SK-N-MC (cell line): ENCODE measurements at regions not wholly inside any gene's neighbourhood (a gene's known extent, or its start where the extent isn't known, plus 50 kb on each side); places are given as distances from the start of the nearest gene placed in this dataset.

Experiments
- DNase-seq: peaks from one replicate; pipeline ENCODE4 v3.0.0-alpha.2; 2011; ENCODE audit warnings: low read depth, low spot score
- H3K27ac ChIP-seq: fragments of 200-600 bp; sonication (generic); 2 replicates; pipeline ENCODE4 v1.5.1; 2016; ENCODE audit warnings: mixed run types
- H3K36me3 ChIP-seq: fragments of 200-600 bp; sonication (generic); 2 replicates; pipeline ENCODE4 v1.6.1; 2017; ENCODE audit warnings: antibody characterized with exemption, low read length, mixed read lengths; ENCODE audit not compliant: insufficient read depth
- H3K4me3 ChIP-seq: fragments of 200-600 bp; sonication (generic); 2 replicates; pipeline ENCODE4 v1.5.1; 2016
- H3K9ac ChIP-seq: fragments of 200-600 bp; sonication (generic); 2 replicates; pipeline ENCODE4 v1.8.0; 2017; ENCODE audit warnings: mixed run types, mixed read lengths; ENCODE audit not compliant: insufficient read length
- H3K9me3 ChIP-seq: fragments of 200-600 bp; sonication (generic); 2 replicates; pipeline ENCODE4 v1.6.1; 2017; ENCODE audit warnings: low read depth, mild to moderate bottlenecking, antibody characterized with exemption, low read length, moderate library complexity, mixed read lengths
- EZH2 ChIP-seq: fragments of 200-600 bp; sonication (generic); IDR thresholded peaks from one replicate; pipeline ENCODE4 v1.6.1; 2017; ENCODE audit warnings: antibody characterized with exemption
- FOXP2 ChIP-seq: optimal IDR thresholded peaks from 2 replicates; pipeline ENCODE3; 2011; ENCODE audit warnings: mild to moderate bottlenecking, moderate library complexity; ENCODE audit not compliant: insufficient read depth; ENCODE audit errors: extremely low read length, control extremely low read depth
- POLR2AphosphoS5 ChIP-seq: IDR thresholded peaks from 2 replicates; pipeline ENCODE4 v1.6.1; 2012; ENCODE audit warnings: mild to moderate bottlenecking, low read depth, low read length, borderline replicate concordance

- DNase-seq: no peak
- Histone ChIP-seq H3K36me3 (no peaks in the 10 kb centered on the region), H3K27ac (no peak overlapping the region), H3K4me3 (no peak overlapping the region), H3K9me3 (no peaks in the 10 kb centered on the region), H3K9ac (no peak overlapping the region)
- TF ChIP-seq FOXP2 (no peak), EZH2 (no peak), POLR2AphosphoS5 (no peak)
These were observed 161.8 kb upstream of the ASCC3 start for GRCh38 chr6:101042966-101043365.

- no peak overlapping the region for H3K4me3 ChIP-seq
- no peak for DNase-seq
- no peak overlapping the region for H3K9ac ChIP-seq
- H3K9me3 ChIP-seq: no peaks in the 10 kb centered on the region; the same call in 1 of the 2 replicates
- H3K36me3 ChIP-seq: no peaks in the 10 kb centered on the region
- H3K27ac ChIP-seq: no peak overlapping the region
- TF ChIP-seq EZH2 (no peak), POLR2AphosphoS5 (no peak), FOXP2 (no peak)
These were observed 177.2 kb upstream of the ASCC3 start for GRCh38 chr6:101058296-101058695.

- no peak overlapping the region for H3K27ac ChIP-seq
- no peaks in the 10 kb centered on the region for H3K36me3 ChIP-seq
- TF ChIP-seq FOXP2: no peak
- TF ChIP-seq EZH2: no peak
- TF ChIP-seq POLR2AphosphoS5: no peak
- peaks cover 4% of the 10 kb centered on the region; the same call in 1 of the 2 replicates for H3K9me3 ChIP-seq
- no peak for DNase-seq
- H3K4me3 ChIP-seq: no peak overlapping the region
- H3K9ac ChIP-seq: no peak overlapping the region
These were observed 185.4 kb upstream of the ASCC3 start for GRCh38 chr6:101066481-101066880.

- TF ChIP-seq EZH2: no peak
- TF ChIP-seq POLR2AphosphoS5: no peak
- TF ChIP-seq FOXP2: no peak
- no peak overlapping the region for H3K4me3 ChIP-seq
- DNase-seq: no peak
- H3K9ac ChIP-seq: no peak overlapping the region
- H3K27ac ChIP-seq: no peak overlapping the region
- H3K36me3 ChIP-seq: no peaks in the 10 kb centered on the region
- H3K9me3 ChIP-seq: peaks cover 4% of the 10 kb centered on the region; the same call in 1 of the 2 replicates
These were observed 188.2 kb upstream of the ASCC3 start for GRCh38 chr6:101069191-101069795.

GRCh38 chr6:101070044-101070608 lies 189.0 kb upstream of the ASCC3 start:
- Histone ChIP-seq H3K4me3 (no peak overlapping the region), H3K27ac (no peak overlapping the region), H3K36me3 (no peaks in the 10 kb centered on the region), H3K9me3 (peaks cover 4% of the 10 kb centered on the region; the same call in 1 of the 2 replicates), H3K9ac (no peak overlapping the region)
- TF ChIP-seq EZH2 (no peak), POLR2AphosphoS5 (no peak), FOXP2 (no peak)
- DNase-seq: no peak

- Histone ChIP-seq H3K9ac (no peak overlapping the region), H3K27ac (no peak overlapping the region), H3K36me3 (no peaks in the 10 kb centered on the region), H3K9me3 (no peaks in the 10 kb centered on the region; the same call in 1 of the 2 replicates), H3K4me3 (no peak overlapping the region)
- no peak for TF ChIP-seq POLR2AphosphoS5
- no peak for TF ChIP-seq EZH2
- TF ChIP-seq FOXP2: no peak
- DNase-seq: no peak
These were observed 196.2 kb upstream of the ASCC3 start for GRCh38 chr6:101077344-101077743.

GRCh38 chr6:101079696-101080270 lies 198.7 kb upstream of the ASCC3 start:
- H3K9ac ChIP-seq: no peak overlapping the region
- DNase-seq: peak; percentile 22
- H3K27ac ChIP-seq: peak overlapping the region; percentile 51; the same call in 1 of the 2 replicates
- H3K4me3 ChIP-seq: no peak overlapping the region
- H3K36me3 ChIP-seq: no peaks in the 10 kb centered on the region
- TF ChIP-seq POLR2AphosphoS5 (no peak), FOXP2 (no peak), EZH2 (no peak)
- H3K9me3 ChIP-seq: no peaks in the 10 kb centered on the region; the same call in 1 of the 2 replicates

- Histone ChIP-seq H3K4me3 (no peak overlapping the region), H3K9me3 (no peaks in the 10 kb centered on the region; the same call in 1 of the 2 replicates), H3K36me3 (no peaks in the 10 kb centered on the region), H3K27ac (peak overlapping the region; percentile 51; the same call in 1 of the 2 replicates), H3K9ac (no peak overlapping the region)
- TF ChIP-seq POLR2AphosphoS5 (no peak), EZH2 (no peak), FOXP2 (no peak)
- peak; percentile 37 for DNase-seq
These were observed 199.5 kb upstream of the ASCC3 start for GRCh38 chr6:101080597-101080996.

GRCh38 chr6:101083533-101084175 lies 202.5 kb upstream of the ASCC3 start:
- peak; percentile 34 for DNase-seq
- H3K4me3 ChIP-seq: no peak overlapping the region
- H3K36me3 ChIP-seq: no peaks in the 10 kb centered on the region
- 0 out of 2 replicates have a peak overlapping the region, but pooled peaks have one; percentile 37 for H3K27ac ChIP-seq
- no peaks in the 10 kb centered on the region for H3K9me3 ChIP-seq
- TF ChIP-seq POLR2AphosphoS5 (no peak), FOXP2 (no peak), EZH2 (no peak)
- H3K9ac ChIP-seq: no peak overlapping the region
